ENCODE measurements at regions not wholly inside any gene's neighbourhood (a gene's known extent, or its start where the extent isn't known, plus 50 kb on each side); places are given as distances from the start of the nearest gene placed in this dataset.

DNA sequence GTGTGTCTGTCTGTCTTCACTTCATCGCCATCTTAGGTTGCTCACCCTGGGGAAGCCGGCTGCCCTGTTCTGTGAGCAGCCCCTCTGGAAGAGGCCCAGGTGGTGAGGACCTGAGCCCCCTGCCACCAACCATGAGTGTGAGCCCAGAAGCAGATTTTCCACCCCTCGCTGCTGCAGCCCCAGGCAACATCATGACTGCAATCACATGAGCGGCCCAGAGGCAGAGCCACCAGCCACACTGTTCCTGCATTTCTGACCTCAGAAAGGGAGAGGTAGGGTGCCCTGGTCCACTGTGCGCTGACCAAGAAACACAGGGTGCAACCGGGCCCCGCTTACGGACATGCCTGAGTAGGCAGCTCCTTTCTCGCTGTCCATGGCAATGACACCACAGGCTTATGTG lies 92.3 kb upstream of the IQSEC1 start:
- Histone ChIP-seq H3K4me1 (no peaks in the 10 kb centered on the region), H3K36me3 (no peaks in the 10 kb centered on the region), H3K27me3 (peaks cover 8% of the 10 kb centered on the region), H3K4me3 (no peak overlapping the region), H3K9me3 (peaks cover 0 to 6% (median 0%) of the 10 kb centered on the region in 3 donors), H3K27ac (no peak overlapping the region)
- no peak for ATAC-seq
- TF ChIP-seq POLR2A (IDR thresholded peaks at IDR 0.05) (no peak), POLR2AphosphoS5 (IDR thresholded peaks at IDR 0.05) (no peak), CTCF (IDR thresholded peaks at IDR 0.05) (no peak), EP300 (IDR thresholded peaks at IDR 0.05) (no peak)
- WGBS, 2 donors (ENCODE audit: low coverage in 1 of 2), result 60% methylated on average over 2 of the region's 9 CpGs; no CpG with 5 or more reads in 1 of the 2 donors

- Histone ChIP-seq H3K27ac (no peak overlapping the region), H3K36me3 (no peaks in the 10 kb centered on the region), H3K9me3 (peaks cover 0 to 6% (median 0%) of the 10 kb centered on the region in 3 donors), H3K27me3 (peaks cover 8% of the 10 kb centered on the region), H3K4me1 (no peaks in the 10 kb centered on the region), H3K4me3 (no peak overlapping the region)
- 40 to 75% methylated on average over 1 to 6 of the region's 9 CpGs for WGBS, 2 donors (ENCODE audit: low coverage in 1 of 2)
- no peak for ATAC-seq
- no peak for TF ChIP-seq POLR2AphosphoS5 (IDR thresholded peaks at IDR 0.05)
- TF ChIP-seq CTCF (IDR thresholded peaks at IDR 0.05), result no peak
- no peak for TF ChIP-seq EP300 (IDR thresholded peaks at IDR 0.05)
- no peak for TF ChIP-seq POLR2A (IDR thresholded peaks at IDR 0.05)
Measured at GRCh38 chr3:13164893-13165492, 91.8 kb upstream of the IQSEC1 start.

DNA sequence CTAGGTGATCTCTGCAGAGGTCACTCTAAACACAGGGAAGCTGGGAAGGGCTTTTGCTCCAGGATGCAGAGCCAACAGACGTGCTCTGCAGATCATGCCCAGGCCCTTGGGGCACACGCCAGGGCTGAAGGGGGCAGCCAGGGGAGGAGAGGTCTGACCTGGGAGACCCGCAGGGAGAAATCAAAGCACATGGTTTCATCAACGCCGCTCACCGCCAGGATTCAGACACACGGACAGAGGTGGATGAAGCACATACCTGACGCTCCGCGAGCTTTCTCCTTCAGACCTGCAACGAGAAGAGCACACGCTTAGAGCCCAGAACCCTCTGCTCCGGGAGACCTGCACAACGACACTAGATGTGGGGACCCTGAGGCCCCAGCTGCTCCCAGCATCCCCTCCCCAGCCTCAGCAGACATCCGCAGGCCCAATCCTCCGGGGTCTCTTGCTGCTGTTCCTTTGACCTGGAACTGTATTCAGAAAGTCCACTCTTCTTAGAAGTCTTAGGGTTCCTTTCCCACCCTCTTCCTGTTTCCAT lies 90.7 kb upstream of the IQSEC1 start:
- Histone ChIP-seq H3K4me1 (no peaks in the 10 kb centered on the region), H3K4me3 (no peak overlapping the region), H3K9me3 (peaks cover 0 to 6% (median 0%) of the 10 kb centered on the region in 3 donors), H3K27me3 (peaks cover 8% of the 10 kb centered on the region), H3K36me3 (no peaks in the 10 kb centered on the region), H3K27ac (no peak overlapping the region)
- no peak for ATAC-seq
- TF ChIP-seq POLR2A (IDR thresholded peaks at IDR 0.05), result no peak
- no peak for TF ChIP-seq POLR2AphosphoS5 (IDR thresholded peaks at IDR 0.05)
- no peak for TF ChIP-seq CTCF (IDR thresholded peaks at IDR 0.05)
- no peak for TF ChIP-seq EP300 (IDR thresholded peaks at IDR 0.05)
- 87% methylated on average over 7 of the region's 16 CpGs; no CpG with 5 or more reads in 1 of the 2 donors for WGBS, 2 donors (ENCODE audit: low coverage in 1 of 2)

DNA sequence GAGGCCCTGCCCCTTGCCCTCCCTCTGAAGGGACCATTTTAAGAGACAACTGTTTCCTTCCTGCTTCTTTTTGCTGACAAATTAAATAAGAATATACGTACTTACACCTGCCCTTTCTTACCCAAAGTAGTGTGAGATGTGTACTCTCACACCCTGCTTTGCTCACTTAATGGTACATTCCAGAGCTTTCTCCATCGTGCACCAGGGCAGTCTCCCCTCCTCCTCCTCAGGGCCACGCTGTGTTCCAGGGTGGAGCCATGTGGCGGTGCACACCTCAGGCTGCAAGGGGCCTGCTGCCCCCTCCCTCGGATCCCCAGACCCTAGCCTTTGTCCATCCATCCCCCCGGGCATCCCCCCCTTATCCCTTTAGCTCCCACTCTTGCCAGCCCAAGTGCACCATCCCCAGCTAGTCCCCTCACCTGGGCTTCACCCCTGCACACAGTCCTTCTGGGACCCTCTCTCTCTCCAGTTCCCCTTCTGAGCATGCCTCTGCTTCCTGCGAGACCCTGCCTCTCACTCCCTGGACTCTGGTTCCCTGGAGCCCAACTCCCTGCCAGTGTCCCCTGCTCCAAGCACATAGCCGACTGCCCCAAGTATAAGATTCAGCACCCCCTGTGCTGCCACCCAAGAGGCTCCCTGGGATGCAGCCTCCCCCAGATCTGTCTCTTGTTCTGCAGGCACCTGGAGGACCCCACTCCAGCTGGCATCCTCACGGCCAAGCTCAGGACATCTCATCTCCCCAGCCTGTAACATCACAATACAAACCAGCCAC lies 89.5 kb upstream of the IQSEC1 start:
- Histone ChIP-seq H3K9me3 (no peaks in the 10 kb centered on the region), H3K27me3 (peaks cover 8% of the 10 kb centered on the region), H3K27ac (no peak overlapping the region), H3K4me1 (no peaks in the 10 kb centered on the region), H3K4me3 (no peak overlapping the region), H3K36me3 (no peaks in the 10 kb centered on the region)
- TF ChIP-seq POLR2A (IDR thresholded peaks at IDR 0.05) (no peak), POLR2AphosphoS5 (IDR thresholded peaks at IDR 0.05) (no peak), EP300 (IDR thresholded peaks at IDR 0.05) (no peak), CTCF (IDR thresholded peaks at IDR 0.05) (no peak)
- 65 to 80% methylated on average over 2 to 6 of the region's 9 CpGs for WGBS, 2 donors (ENCODE audit: low coverage in 1 of 2)
- ATAC-seq, result no peak

Measured in gastroesophageal sphincter (tissue), 4 donors.